ENCODE measurements at regions not wholly inside any gene's neighbourhood (a gene's known extent, or its start where the extent isn't known, plus 50 kb on each side); places are given as distances from the start of the nearest gene placed in this dataset.

DNA sequence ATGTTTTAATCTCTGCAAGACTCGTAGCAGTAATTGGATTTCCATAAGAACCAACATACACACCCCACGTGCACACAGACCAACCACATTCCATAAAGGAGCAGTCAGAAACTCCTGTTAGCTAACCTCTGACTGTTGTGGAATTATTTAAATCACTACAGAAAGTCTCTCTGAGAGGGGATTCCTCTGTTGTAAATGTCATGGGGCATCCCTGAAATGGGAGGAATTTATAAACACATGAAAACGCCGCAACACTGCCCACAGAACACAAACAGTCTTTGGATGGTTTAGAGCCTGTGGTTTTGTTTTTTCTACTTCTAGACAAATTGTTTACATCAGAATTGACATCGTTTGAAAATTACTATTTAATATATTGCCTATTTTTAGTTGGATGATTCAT lies 740.1 kb upstream of the GRM7 start:
- DNase-seq: no peak
- no peak for TF ChIP-seq CTCF (IDR thresholded peaks at IDR 0.05)
- Histone ChIP-seq H3K36me3 (no peaks in the 10 kb centered on the region), H3K27ac (no peak overlapping the region), H3K4me3 (no peak overlapping the region), H3K27me3 (no peaks in the 10 kb centered on the region), H3K4me1 (no peaks in the 10 kb centered on the region), H3K9me3 (peaks cover 0 to 2% of the 10 kb centered on the region in 2 donors)
- intact Hi-C loops (cut with DNase I): no loop called here
- no peak for ATAC-seq

GRCh38 chr3:6124875-6125274 lies 736.0 kb upstream of the GRM7 start:
- Histone ChIP-seq H3K4me3 (no peak overlapping the region), H3K27me3 (no peaks in the 10 kb centered on the region), H3K36me3 (no peaks in the 10 kb centered on the region), H3K4me1 (no peaks in the 10 kb centered on the region), H3K27ac (no peak overlapping the region), H3K9me3 (peaks cover 0 to 17% of the 10 kb centered on the region in 2 donors)
- intact Hi-C loops (cut with DNase I): no loop called here
- no peak for DNase-seq
- TF ChIP-seq CTCF (IDR thresholded peaks at IDR 0.05): no peak
- no peak for ATAC-seq

- no peak for ATAC-seq
- DNase-seq: no peak
- TF ChIP-seq CTCF (IDR thresholded peaks at IDR 0.05): no peak
- intact Hi-C loops (cut with DNase I): no loop called here
- Histone ChIP-seq H3K27ac (no peak overlapping the region), H3K36me3 (no peaks in the 10 kb centered on the region), H3K4me1 (no peaks in the 10 kb centered on the region), H3K4me3 (no peak overlapping the region), H3K9me3 (peaks cover 0 to 17% of the 10 kb centered on the region in 2 donors), H3K27me3 (no peaks in the 10 kb centered on the region)
Measured at GRCh38 chr3:6125520-6125919, 735.4 kb upstream of the GRM7 start.

- ATAC-seq: no peak
- H3K27ac ChIP-seq: no peak overlapping the region
- H3K27me3 ChIP-seq: no peaks in the 10 kb centered on the region
- no peak for TF ChIP-seq CTCF (IDR thresholded peaks at IDR 0.05)
- intact Hi-C loops (cut with DNase I): no loop called here
- no peaks in the 10 kb centered on the region for H3K4me1 ChIP-seq
- no peak for DNase-seq
- H3K4me3 ChIP-seq: no peak overlapping the region
- H3K36me3 ChIP-seq: no peaks in the 10 kb centered on the region
- peaks cover 0 to 7% of the 10 kb centered on the region in 2 donors for H3K9me3 ChIP-seq
Measured at GRCh38 chr3:6132684-6133432, 728.1 kb upstream of the GRM7 start.

GRCh38 chr3:6142707-6143106 lies 718.2 kb upstream of the GRM7 start:
- H3K36me3 ChIP-seq: no peaks in the 10 kb centered on the region
- no peaks in the 10 kb centered on the region for H3K9me3 ChIP-seq
- TF ChIP-seq CTCF (IDR thresholded peaks at IDR 0.05): no peak
- no peak overlapping the region for H3K27ac ChIP-seq
- no peaks in the 10 kb centered on the region for H3K4me1 ChIP-seq
- no peaks in the 10 kb centered on the region for H3K27me3 ChIP-seq
- ATAC-seq: no peak
- H3K4me3 ChIP-seq: no peak overlapping the region
- intact Hi-C loops (cut with DNase I): no loop called here
- no peak for DNase-seq
